K562 (cell line): ENCODE measurements at regions not wholly inside any gene's neighbourhood (a gene's known extent, or its start where the extent isn't known, plus 50 kb on each side); places are given as distances from the start of the nearest gene placed in this dataset.
"Not testable (repeated sequence)": the region's sequence is repeated elsewhere in the genome, so short reads cannot be mapped to it uniquely, and the experiment has no call there.

Experiments used
- ATAC-seq: fragments of 200-7000 bp; cut with Tn5 transposase; 3 replicates; pipeline ENCODE4 v1.9.1; 2020; ENCODE audit warnings: moderate library complexity
- BruUV-seq: library from RNA; stranded (reverse); fragments of 400-500 nt; replicated peaks from 2 replicates; lab custom pipeline; 2021; lab: Mats Ljungman, UMichigan
- CTCF ChIA-PET: fragments of 300-600 bp; formaldehyde crosslinking; extraction: SDS; loops from one replicate; lab custom pipeline; 2021; ENCODE audit warnings: low intra/inter-chr PET ratio; lab: Yijun Ruan, JAX
- POLR2A ChIA-PET: fragments of 300-600, 350-650 bp; sonication (Branson Sonifier 250); formaldehyde crosslinking; extraction: SDS; loops from one replicate; lab custom pipeline; 2021; ENCODE audit warnings: antibody characterized with exemption, inconsistent platforms; lab: Yijun Ruan, JAX
- DNase-seq, 4 experiments: peaks; one replicate each; pipeline versions ENCODE4 v3.0.0 to v3.0.0-alpha.2; 2011 to 2018; ENCODE audit warnings: low spot score in 3 of 4, mixed read lengths in 3 of 4; ENCODE audit errors: extremely low read depth in 1 of 4
- FAIRE-seq: peaks from 2 replicates; lab custom pipeline; 2011; peaks lifted over from hg19 to GRCh38; lab: Jason Lieb, UNC
- H2AFZ ChIP-seq: 2 replicates; pipeline ENCODE4 v1.6.0; 2011; ENCODE audit warnings: low read depth, low read length, control low read depth, inconsistent platforms
- H3K27ac ChIP-seq: fragments of 200-600 bp; 3 replicates; pipeline ENCODE4 v1.8.0; 2011; ENCODE audit warnings: low read depth, mild to moderate bottlenecking, control low read depth, inconsistent platforms, low read length, moderate library complexity, mixed read lengths; ENCODE audit errors: extremely low read depth
- H3K27me3 ChIP-seq, 2 experiments: fragments of 300-600 bp in 1 of 2; 2 replicates in 1 of 2; 3 replicates in 1 of 2; pipeline versions ENCODE4 v1.6.0 to v1.8.0; 2011; ENCODE audit warnings: inconsistent platforms in 2 of 2, low read length in 2 of 2, mild to moderate bottlenecking in 1 of 2, mixed read lengths in 1 of 2, moderate library complexity in 1 of 2; ENCODE audit not compliant: control insufficient read depth in 2 of 2, insufficient read depth in 2 of 2
- H3K36me3 ChIP-seq: fragments of 300-600 bp; 3 replicates; pipeline ENCODE4 v1.8.0; 2011; ENCODE audit warnings: mild to moderate bottlenecking, low read length, inconsistent platforms; ENCODE audit not compliant: control insufficient read depth, insufficient read depth
- H3K4me1 ChIP-seq, 2 experiments: fragments of 200-600 bp in 1 of 2; replicated peaks in 1 of 2; 2 replicates in 1 of 2; 3 replicates in 1 of 2; pipeline versions ENCODE4 v1.5.1 to v1.8.0; 2011; ENCODE audit warnings: inconsistent platforms in 2 of 2, low read length in 2 of 2, mild to moderate bottlenecking in 1 of 2, mixed read lengths in 1 of 2, moderate library complexity in 1 of 2; ENCODE audit not compliant: control insufficient read depth in 2 of 2, insufficient read depth in 2 of 2
- H3K4me2 ChIP-seq: 2 replicates; pipeline ENCODE4 v1.6.1; 2011; ENCODE audit warnings: low read length, control low read depth, inconsistent platforms, mixed read lengths; ENCODE audit not compliant: insufficient read depth
- H3K4me3 ChIP-seq: fragments of 200-600 bp; sonication (generic), shearing (Covaris generic); 2 replicates; pipeline ENCODE4 v1.5.1; 2016; ENCODE audit warnings: control low read depth, inconsistent platforms
- H3K79me2 ChIP-seq: fragments of 200-600 bp; 3 replicates; pipeline ENCODE4 v1.8.0; 2011; ENCODE audit warnings: low read length, inconsistent platforms; ENCODE audit not compliant: control insufficient read depth, insufficient read depth
- H3K9ac ChIP-seq, 2 experiments: 2 replicates each; pipeline versions ENCODE4 v1.6.0 to v1.6.1; 2011; ENCODE audit warnings: low read depth in 2 of 2, low read length in 2 of 2, control low read depth in 1 of 2, inconsistent platforms in 1 of 2, mild to moderate bottlenecking in 1 of 2, mixed read lengths in 1 of 2; ENCODE audit not compliant: insufficient read depth in 1 of 2
- H3K9me1 ChIP-seq: one replicate; pipeline ENCODE4 v1.6.0; 2011; ENCODE audit warnings: inconsistent platforms, mild to moderate bottlenecking, low read length, moderate library complexity; ENCODE audit not compliant: control insufficient read depth, insufficient read depth
- H3K9me3 ChIP-seq: replicated peaks from 2 replicates; pipeline ENCODE4 v1.5.1; 2011; ENCODE audit warnings: low read depth, low read length, inconsistent platforms; ENCODE audit not compliant: control insufficient read depth, insufficient read depth
- H4K20me1 ChIP-seq: replicated peaks from 2 replicates; pipeline ENCODE4 v1.6.1; 2011; ENCODE audit warnings: low read length, inconsistent platforms, mixed read lengths; ENCODE audit not compliant: control insufficient read depth, insufficient read depth
- ADNP ChIP-seq: fragments of 200-800 bp; sonication (Bioruptor generic); IDR thresholded peaks from 2 replicates; pipeline ENCODE4 v1.6.1; 2016; ENCODE audit warnings: missing genetic modification characterization, missing compliant biosample characterization
- CBX2 ChIP-seq: fragments of 200-600 bp; sonication (generic); IDR thresholded peaks from one replicate; pipeline ENCODE4 v1.6.1; 2012; ENCODE audit warnings: mild to moderate bottlenecking, low read length, inconsistent platforms; ENCODE audit not compliant: insufficient read depth, poor library complexity, severe bottlenecking
- GTF2A2 ChIP-seq: IDR thresholded peaks from 2 replicates; pipeline ENCODE4 v1.6.1; 2016; ENCODE audit warnings: mild to moderate bottlenecking, missing genetic modification characterization, missing compliant biosample characterization
- KLF13 ChIP-seq: fragments of 450-650 bp; IDR thresholded peaks from 2 replicates; pipeline ENCODE4 v1.6.1; 2016; ENCODE audit warnings: missing genetic modification characterization, low read depth, mild to moderate bottlenecking, missing compliant biosample characterization, moderate library complexity, borderline replicate concordance
- NBN ChIP-seq: fragments of 450-650 bp; IDR thresholded peaks from 2 replicates; pipeline ENCODE4 v1.6.1; 2016; ENCODE audit warnings: low read depth, mild to moderate bottlenecking
- PRDM10 ChIP-seq: fragments of 450-650 bp; IDR thresholded peaks from 2 replicates; pipeline ENCODE4 v1.6.1; 2018; ENCODE audit not compliant: partially characterized antibody
- SRSF9 ChIP-seq: fragments of 200-400 bp; formaldehyde crosslinking; IDR thresholded peaks from 2 replicates; pipeline ENCODE4 v1.6.1; 2017; ENCODE audit warnings: low read depth, low read length, borderline replicate concordance
- ZNF408 ChIP-seq: fragments of 250-450 bp; sonication (Bioruptor Pico); IDR thresholded peaks from 2 replicates; pipeline ENCODE4 v1.4.0; 2020; ENCODE audit warnings: low read depth, mild to moderate bottlenecking, moderate library complexity
- WGBS: fragments of 100-300 bp; shearing (Covaris generic); methylation state at CpG from one replicate; pipeline ENCODE4 v1.1.6; 2016; ENCODE audit warnings: low coverage, mixed read lengths; ENCODE audit not compliant: insufficient coverage; ENCODE audit errors: missing lambda C conversion rate; 5-methylcytosine and 5-hydroxymethylcytosine counted together
- in situ Hi-C: fragments of 300-500 bp; cut with MboI; formaldehyde crosslinking; loops from 4 replicates; pipeline ENCODE4 v1.15.0; 2018; ENCODE audit warnings: inconsistent platforms, mixed read lengths
- intact Hi-C: fragments of 100-400 bp; cut with micrococcal nuclease; formaldehyde crosslinking; loops from 2 replicates; pipeline ENCODE4 v1.14.2; 2022

- DNase-seq (no peak), ATAC-seq (no peak), FAIRE-seq (no peak)
- Histone ChIP-seq H3K4me1 (peaks cover 0 to 16% of the 10 kb centered on the region in 2 experiments; a peak in 3 of 5 replicates), H3K4me2 (no peak overlapping the region), H3K4me3 (no peak overlapping the region), H3K9me3 (no peaks in the 10 kb centered on the region), H4K20me1 (no peaks in the 10 kb centered on the region), H3K36me3 (no peaks in the 10 kb centered on the region), H2AFZ (no peak overlapping the region), H3K9me1 (no peaks in the 10 kb centered on the region), H3K27me3 (no peaks in the 10 kb centered on the region), H3K27ac (no peak overlapping the region), H3K79me2 (no peaks in the 10 kb centered on the region), H3K9ac (peak overlapping the region in 1 of 2 experiments; percentile 31; a peak in 1 of 4 replicates)
- TF ChIP-seq KLF13 (tag) (no peak), CBX2 (no peak), SRSF9 (no peak), GTF2A2 (tag) (no peak), PRDM10 (no peak), ADNP (tag) (no peak), ZNF408 (CRISPR knock-in tag) (no peak), NBN (no peak)
- 77% methylated on average over 5 of the region's 5 CpGs for WGBS
- ChIA-PET POLR2A (interaction anchor here (0.6 to 1.7 kb wide), 2 partner anchors 9 to 241 kb away, joined by 3 to 4 read pairs; no protein-coding TSS in a partner anchor), CTCF (no interaction called here)
- in situ Hi-C loops (no loop called here), intact Hi-C loops (no loop called here)
- no TSS peak for BruUV-seq
These were observed 212.5 kb upstream of the HAAO start for GRCh38 chr2:43004879-43005244.

DNA sequence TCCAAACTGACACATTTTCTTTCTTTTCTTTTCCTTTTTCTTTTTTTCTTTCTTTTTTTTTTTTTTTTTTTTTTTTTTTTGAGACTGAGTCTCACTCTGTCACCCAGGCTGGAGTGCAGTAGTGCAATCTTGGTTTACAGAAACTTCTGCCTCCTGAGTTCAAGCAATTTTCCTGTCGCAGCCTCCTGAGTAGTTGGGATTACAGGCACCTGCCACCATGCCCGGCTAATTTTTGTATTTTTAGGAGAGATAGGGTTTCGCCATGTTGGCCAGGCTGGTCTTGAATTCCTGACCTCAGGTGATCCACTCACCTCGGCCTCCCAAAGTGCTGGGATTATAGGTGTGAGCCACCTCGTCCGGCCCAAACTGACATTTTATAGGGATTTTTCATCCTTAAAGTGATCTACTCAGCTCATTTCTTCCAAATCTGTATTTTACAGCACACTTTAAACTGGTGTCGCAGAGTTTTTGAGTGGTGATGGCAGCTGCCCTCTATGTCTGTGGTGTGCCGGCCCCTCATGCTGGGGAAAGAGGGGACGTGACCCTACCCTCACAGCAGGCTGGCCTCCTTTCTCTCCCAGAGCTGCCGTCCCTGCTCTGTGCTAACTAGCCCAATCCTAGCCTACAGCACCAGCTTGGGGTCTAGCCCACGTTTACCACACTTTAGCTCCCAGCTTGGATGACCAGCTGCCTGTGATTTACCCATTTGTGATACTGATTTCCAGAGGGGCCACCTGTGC is 211.9 kb upstream of the HAAO start:
- H3K4me3 ChIP-seq, H3K36me3 ChIP-seq, H3K27me3 ChIP-seq, intact Hi-C loops, H3K4me2 ChIP-seq, H4K20me1 ChIP-seq, ATAC-seq, DNase-seq, H2AFZ ChIP-seq, CTCF ChIA-PET, BruUV-seq, FAIRE-seq, H3K9me1 ChIP-seq, H3K9me3 ChIP-seq, in situ Hi-C loops, H3K9ac ChIP-seq, H3K79me2 ChIP-seq, H3K27ac ChIP-seq: not testable (repeated sequence)
- WGBS: 80% methylated on average over 11 of the region's 11 CpGs
- POLR2A ChIA-PET: interaction anchor here (1.7 kb wide), 1 partner anchor 10 kb away, joined by 4 read pairs; no protein-coding TSS in a partner anchor
- H3K4me1 ChIP-seq: peaks cover 0 to 16% of the 10 kb centered on the region in 2 experiments; a peak in 3 of 5 replicates
